IMR-90 (cell line): ENCODE measurements at regions not wholly inside any gene's neighbourhood (a gene's known extent, or its start where the extent isn't known, plus 50 kb on each side); places are given as distances from the start of the nearest gene placed in this dataset.

Experiments
- ATAC-seq: fragments of 200-7000 bp; cut with Tn5 transposase; 2 replicates; pipeline ENCODE4 v1.9.1; 2020; ENCODE audit warnings: low read depth, mild to moderate bottlenecking, moderate library complexity
- BruUV-seq: library from RNA; stranded (reverse); fragments of 400-500 nt; replicated peaks from 2 replicates; lab custom pipeline; 2021; lab: Mats Ljungman, UMichigan
- CTCF ChIA-PET: fragments of 300-600 bp; formaldehyde crosslinking; extraction: SDS; loops from one replicate; lab custom pipeline; 2021; ENCODE audit warnings: antibody characterized with exemption; lab: Yijun Ruan, JAX
- POLR2A ChIA-PET: fragments of 300-600 bp; sonication (Branson Sonifier 250); formaldehyde crosslinking; loops from one replicate; lab custom pipeline; 2022; ENCODE audit warnings: antibody characterized with exemption; ENCODE audit not compliant: unreplicated experiment; lab: Charles Lee
- DNase-seq: peaks from one replicate; pipeline ENCODE4 v3.0.0; 2013
- H2AFZ ChIP-seq: replicated peaks from 2 replicates; pipeline ENCODE3; 2013; ENCODE audit warnings: low read length, mild to moderate bottlenecking; ENCODE audit not compliant: poor library complexity
- H2AK5ac ChIP-seq: 2 replicates; pipeline ENCODE4 v1.6.1; 2013; ENCODE audit warnings: low read depth, low read length, inconsistent platforms
- H2AK9ac ChIP-seq: replicated peaks from 2 replicates; pipeline ENCODE3; 2013; ENCODE audit warnings: mild to moderate bottlenecking, low read depth, low read length, moderate library complexity; ENCODE audit not compliant: poor library complexity
- H2BK120ac ChIP-seq: 2 replicates; pipeline ENCODE4 v1.6.1; 2013; ENCODE audit warnings: low read depth, low read length, inconsistent platforms
- H2BK15ac ChIP-seq: 3 replicates; pipeline ENCODE4 v1.6.1; 2013; ENCODE audit warnings: low read depth, low read length, inconsistent platforms
- H2BK20ac ChIP-seq: 2 replicates; pipeline ENCODE4 v1.6.1; 2013; ENCODE audit warnings: low read depth, mild to moderate bottlenecking, inconsistent platforms, low read length, moderate library complexity
- H2BK5ac ChIP-seq: 2 replicates; pipeline ENCODE4 v1.6.1; 2013; ENCODE audit warnings: mild to moderate bottlenecking, low read depth, low read length, inconsistent platforms; ENCODE audit not compliant: poor library complexity, severe bottlenecking
- H3K14ac ChIP-seq: replicated peaks from 2 replicates; pipeline ENCODE4 v1.6.1; 2013; ENCODE audit warnings: low read depth, low read length, inconsistent platforms
- H3K18ac ChIP-seq: 2 replicates; pipeline ENCODE4 v1.6.1; 2013; ENCODE audit warnings: low read depth, low read length, control low read depth
- H3K23ac ChIP-seq: 2 replicates; pipeline ENCODE4 v1.6.1; 2013; ENCODE audit warnings: low read depth, low read length, inconsistent platforms
- H3K27ac ChIP-seq: 2 replicates; pipeline ENCODE4 v1.5.1; 2013; ENCODE audit warnings: mild to moderate bottlenecking, control low read depth, low read length; ENCODE audit not compliant: insufficient read depth
- H3K27me3 ChIP-seq: 2 replicates; pipeline ENCODE4 v1.6.1; 2013; ENCODE audit warnings: low read length; ENCODE audit not compliant: control insufficient read depth, insufficient read depth
- H3K36me3 ChIP-seq: 2 replicates; pipeline ENCODE4 v1.6.1; 2013; ENCODE audit warnings: low read length, mixed read lengths; ENCODE audit not compliant: control insufficient read depth, insufficient read depth
- H3K4ac ChIP-seq: 2 replicates; pipeline ENCODE4 v1.6.1; 2013; ENCODE audit warnings: low read depth, low read length, inconsistent platforms
- H3K4me1 ChIP-seq: 2 replicates; pipeline ENCODE4 v1.6.1; 2013; ENCODE audit warnings: low read length, mixed read lengths; ENCODE audit not compliant: control insufficient read depth, insufficient read depth
- H3K4me2 ChIP-seq: 2 replicates; pipeline ENCODE4 v1.6.1; 2013; ENCODE audit warnings: low read depth, mild to moderate bottlenecking, control low read depth, low read length, moderate library complexity
- H3K4me3 ChIP-seq: 2 replicates; pipeline ENCODE4 v1.5.1; 2013; ENCODE audit warnings: low read depth, mild to moderate bottlenecking, control low read depth, low read length, moderate library complexity; ENCODE audit not compliant: insufficient read depth
- H3K56ac ChIP-seq: 2 replicates; pipeline ENCODE4 v1.6.1; 2013; ENCODE audit warnings: low read length, inconsistent platforms; ENCODE audit not compliant: insufficient read depth; ENCODE audit errors: extremely low read depth
- H3K79me1 ChIP-seq, 2 experiments: 2 replicates each; pipeline ENCODE4 v1.6.1; 2013; ENCODE audit warnings: low read length in 2 of 2, inconsistent platforms in 1 of 2, low read depth in 1 of 2
- H3K9ac ChIP-seq: 2 replicates; pipeline ENCODE4 v1.6.1; 2013; ENCODE audit warnings: low read depth, low read length, control low read depth
- H3K9me1 ChIP-seq: 2 replicates; pipeline ENCODE4 v1.6.1; 2013; ENCODE audit warnings: low read length, inconsistent platforms; ENCODE audit not compliant: insufficient read depth
- H3K9me3 ChIP-seq: 2 replicates; pipeline ENCODE4 v1.6.1; 2013; ENCODE audit warnings: low read length; ENCODE audit not compliant: control insufficient read depth, insufficient read depth
- H4K20me1 ChIP-seq: 2 replicates; pipeline ENCODE4 v1.6.1; 2013; ENCODE audit warnings: low read length, inconsistent platforms; ENCODE audit not compliant: insufficient read depth
- H4K5ac ChIP-seq: 2 replicates; pipeline ENCODE4 v1.6.1; 2013; ENCODE audit warnings: mild to moderate bottlenecking, low read depth, low read length, control low read depth
- H4K8ac ChIP-seq, 2 experiments: 2 replicates each; pipeline ENCODE4 v1.6.1; 2013; ENCODE audit warnings: low read depth in 2 of 2, low read length in 2 of 2, control low read depth in 1 of 2, inconsistent platforms in 1 of 2
- H4K91ac ChIP-seq: 2 replicates; pipeline ENCODE4 v1.6.1; 2013; ENCODE audit warnings: low read depth, low read length, inconsistent platforms; ENCODE audit not compliant: insufficient read depth
- BHLHE40 ChIP-seq: fragments of 150-350 bp; IDR thresholded peaks from 2 replicates; pipeline ENCODE4 v1.6.1; 2016; ENCODE audit warnings: mild to moderate bottlenecking, low read depth, low read length
- CEBPB ChIP-seq: IDR thresholded peaks from 2 replicates; pipeline ENCODE4 v1.6.1; 2012; ENCODE audit warnings: low read depth, low read length, improper control_type of control experiment
- RAD21 ChIP-seq: IDR thresholded peaks from 2 replicates; pipeline ENCODE4 v1.6.1; 2012; ENCODE audit warnings: low read length, improper control_type of control experiment
- SMC3 ChIP-seq: fragments of 150-350 bp; IDR thresholded peaks from 2 replicates; pipeline ENCODE4 v1.6.1; 2016; ENCODE audit warnings: low read depth, mild to moderate bottlenecking, antibody characterized with exemption, low read length, moderate library complexity
- WGBS, 2 experiments: methylation state at CpG; one replicate each; pipeline versions ENCODE4 v1.1.5 to v1.1.7; 2013; ENCODE audit warnings: missing lambda C conversion rate in 2 of 2; ENCODE audit not compliant: insufficient read length in 1 of 2; ENCODE audit errors: extremely low coverage in 2 of 2; 5-methylcytosine and 5-hydroxymethylcytosine counted together
- dilution Hi-C: fragments of 300-500 bp; cut with HindIII; formaldehyde crosslinking; loops from one replicate; pipeline ENCODE4 v1.14.3; 2018; ENCODE audit warnings: low sequenced_read_pairs; ENCODE audit not compliant: unreplicated experiment
- in situ Hi-C: fragments of 300-500 bp; cut with MboI; formaldehyde crosslinking; loops from 3 replicates; pipeline ENCODE4 v1.14.3; 2019; ENCODE audit warnings: low sequenced_read_pairs, inconsistent platforms, mixed read lengths
- intact Hi-C: fragments of 100-400 bp; cut with micrococcal nuclease; formaldehyde crosslinking; loops from 2 replicates; pipeline ENCODE4 v1.10.0; 2022

DNA sequence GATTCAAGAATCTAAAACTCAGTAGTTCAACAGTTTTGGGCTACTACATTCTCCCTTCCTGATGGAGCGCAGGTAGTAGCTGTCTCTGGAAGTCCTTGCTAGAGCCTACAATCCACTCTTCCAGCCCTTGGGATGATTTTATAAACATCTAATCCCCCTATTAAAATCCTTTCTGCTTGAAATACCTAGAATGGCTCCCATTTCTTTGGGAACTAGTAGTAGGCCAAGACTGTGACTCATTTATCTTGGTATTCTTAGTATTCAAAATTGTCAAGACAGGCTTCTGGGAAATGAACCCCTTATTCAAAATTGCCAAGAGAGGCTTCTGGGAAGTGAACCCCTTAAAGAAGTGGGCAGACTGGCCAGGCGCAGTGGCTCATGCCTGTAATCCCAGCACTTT is 142.5 kb upstream of the FGGY start:
- Histone ChIP-seq H3K14ac (no peak overlapping the region), H3K18ac (no peak overlapping the region), H3K27me3 (no peaks in the 10 kb centered on the region), H2AK9ac (no peak overlapping the region), H3K23ac (no peak overlapping the region), H4K8ac (no peak overlapping the region; a peak in 1 of 4 replicates), H3K9me1 (peaks cover 13% of the 10 kb centered on the region), H3K4me2 (no peak overlapping the region), H3K9ac (no peak overlapping the region), H3K9me3 (no peaks in the 10 kb centered on the region), H3K4me3 (no peak overlapping the region), H2AFZ (no peak overlapping the region), H4K20me1 (no peaks in the 10 kb centered on the region), H2AK5ac (no peak overlapping the region), H4K91ac (no peak overlapping the region), H3K79me1 (no peaks in the 10 kb centered on the region; a peak in 1 of 4 replicates), H2BK5ac (peak overlapping the region; percentile 43), H3K27ac (no peak overlapping the region), H3K36me3 (no peaks in the 10 kb centered on the region), H2BK20ac (peak overlapping the region; percentile 81; the same call in 1 of the 2 replicates), H3K4ac (peak overlapping the region; percentile 41; the same call in 1 of the 2 replicates), H2BK15ac (no peak overlapping the region; the same call in 2 of the 3 replicates), H3K4me1 (peaks cover 22% of the 10 kb centered on the region), H3K56ac (no peak overlapping the region), H4K5ac (peak overlapping the region; percentile 41; the same call in 1 of the 2 replicates), H2BK120ac (peak overlapping the region; percentile 71)
- POLR2A ChIA-PET: no interaction called here
- TF ChIP-seq SMC3 (no peak), RAD21 (no peak), BHLHE40 (no peak), CEBPB (no peak)
- no peak for ATAC-seq
- dilution Hi-C loops: no loop called here
- CTCF ChIA-PET: no interaction called here
- no peak for DNase-seq
- intact Hi-C loops: loop anchor here (5.0 kb wide), 1 partner anchor 548 kb away; no protein-coding TSS in a partner anchor
- BruUV-seq: no TSS peak
- WGBS, 2 experiments: no CpG with 5 or more reads among the region's 2 CpGs
- in situ Hi-C loops: loop anchor here (5.0 kb wide), 1 partner anchor 548 kb away; no protein-coding TSS in a partner anchor
